ENCODE measurements at regions not wholly inside any gene's neighbourhood (a gene's known extent, or its start where the extent isn't known, plus 50 kb on each side); places are given as distances from the start of the nearest gene placed in this dataset.
"Not testable (repeated sequence)": the region's sequence is repeated elsewhere in the genome, so short reads cannot be mapped to it uniquely, and the experiment has no call there.

DNA sequence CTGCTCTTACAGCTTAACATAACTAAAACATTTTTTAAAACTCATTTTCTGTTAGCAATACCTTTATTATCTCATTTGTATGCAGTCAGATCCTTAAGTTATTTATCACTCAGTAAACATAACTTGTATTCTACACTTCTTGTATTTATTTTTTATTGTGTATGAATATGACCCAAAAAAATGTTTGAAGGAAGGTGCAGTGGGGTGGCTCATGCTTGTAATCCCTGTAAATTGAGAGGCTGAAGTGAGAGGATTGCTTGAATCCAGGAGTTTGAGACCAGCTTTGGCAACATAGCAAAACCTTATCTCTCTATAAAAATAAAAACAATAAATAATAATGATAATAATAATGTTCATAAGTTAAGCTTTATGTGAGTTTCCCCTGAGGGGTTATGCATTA is 1004.8 kb downstream of the SLITRK5 start:
- in situ Hi-C loops (cut with HindIII; ENCODE audit: low pct_ligation_motif_present, low pct_unique_long_range_greater_than_20kb, low sequenced_read_pairs) = no loop called here
- DNase-seq = no peak

DNA sequence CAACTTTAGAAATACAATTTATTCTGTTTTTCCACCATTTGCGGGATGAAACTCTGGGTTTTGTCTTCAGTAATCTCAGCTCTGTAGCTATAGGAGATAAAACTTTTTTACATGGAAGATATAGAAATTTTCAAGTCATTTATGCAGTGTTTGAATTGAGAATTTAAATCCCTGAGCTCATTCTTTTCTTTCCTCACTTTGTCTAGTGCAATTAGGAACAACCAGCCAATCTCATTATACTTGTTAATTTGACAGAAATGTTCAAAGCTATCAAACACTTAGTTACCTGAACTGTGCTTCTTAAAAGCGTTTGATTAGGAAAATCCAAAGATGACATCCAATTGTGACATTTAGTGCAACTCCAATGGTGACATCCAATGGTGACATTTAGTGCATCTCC is 1014.3 kb downstream of the SLITRK5 start:
- no peak for DNase-seq
- in situ Hi-C loops (cut with HindIII; ENCODE audit: low pct_ligation_motif_present, low pct_unique_long_range_greater_than_20kb, low sequenced_read_pairs) = no loop called here

DNA sequence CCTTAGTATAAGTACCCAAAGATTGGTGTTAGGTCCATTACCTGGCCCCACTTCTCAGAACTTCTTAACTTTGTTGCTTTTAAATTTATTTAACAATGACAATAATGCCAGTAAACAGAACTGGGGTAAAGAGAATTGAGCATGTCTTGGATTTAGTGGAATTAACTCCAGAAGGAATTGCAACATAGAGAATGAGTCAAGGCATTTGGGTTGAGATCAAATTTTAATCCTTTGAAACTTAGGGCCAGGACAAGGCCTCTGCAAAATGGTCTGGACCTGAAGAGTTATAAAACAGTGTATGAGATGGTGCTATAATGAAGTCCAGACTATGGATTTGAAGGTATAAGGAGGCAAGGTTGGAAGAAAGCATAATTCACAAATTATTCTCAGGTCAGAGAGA is 1030.4 kb downstream of the SLITRK5 start:
- in situ Hi-C loops (cut with HindIII; ENCODE audit: low pct_ligation_motif_present, low pct_unique_long_range_greater_than_20kb, low sequenced_read_pairs) = no loop called here
- no peak for DNase-seq

DNA sequence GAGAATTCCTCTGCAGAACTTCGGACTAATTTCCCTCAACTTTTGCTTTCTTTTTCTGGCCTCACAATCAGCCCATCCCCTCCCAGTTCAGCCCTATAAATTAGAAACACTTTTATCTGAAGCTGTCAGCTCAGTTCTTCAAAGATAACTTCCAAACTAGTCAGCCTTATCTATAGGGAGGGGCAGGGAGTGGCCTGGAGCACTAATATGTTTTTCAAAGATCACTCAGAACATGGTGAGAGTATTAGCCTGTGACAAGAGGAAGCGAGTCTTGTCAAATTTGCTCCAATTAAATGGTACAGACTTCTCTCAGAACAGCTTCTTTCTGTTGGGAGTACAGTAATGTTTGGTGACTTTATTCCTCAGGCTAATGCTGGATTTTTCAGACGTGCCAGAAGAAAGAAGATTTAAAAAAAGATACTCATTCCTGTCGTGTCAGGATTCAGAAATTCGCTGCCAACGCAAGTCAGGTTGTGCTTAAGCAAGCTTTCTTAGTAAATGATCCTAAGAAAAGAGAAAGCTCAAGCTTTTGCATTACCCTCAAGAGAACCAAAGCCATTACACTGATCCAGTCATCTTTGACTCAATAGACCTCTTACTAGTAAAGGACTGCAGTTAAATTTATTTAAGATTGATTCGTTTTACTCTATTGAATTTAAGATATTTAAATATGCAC is 1033.6 kb downstream of the SLITRK5 start:
- in situ Hi-C loops (cut with HindIII; ENCODE audit: low pct_ligation_motif_present, low pct_unique_long_range_greater_than_20kb, low sequenced_read_pairs) = no loop called here
- DNase-seq = no peak

DNA sequence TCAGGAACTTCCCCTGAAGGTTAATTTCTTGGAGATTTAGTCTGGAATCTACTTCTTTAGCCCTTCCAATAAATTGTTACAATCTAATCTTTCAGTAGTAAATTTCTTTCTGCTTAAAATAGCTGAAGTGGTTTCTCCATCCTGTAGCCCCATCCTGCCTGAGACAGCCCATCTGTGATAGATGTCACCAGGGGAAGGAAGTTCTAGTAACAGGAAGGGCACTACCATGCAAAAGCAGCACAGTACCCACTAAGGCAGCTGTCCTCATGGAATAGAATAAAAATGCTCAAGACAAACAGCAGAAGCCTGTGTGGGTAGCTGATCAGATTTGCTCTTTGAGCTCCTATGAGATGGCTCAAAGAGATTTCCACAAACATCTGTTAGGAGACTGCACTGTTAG is 1036.5 kb downstream of the SLITRK5 start:
- in situ Hi-C loops (cut with HindIII; ENCODE audit: low pct_ligation_motif_present, low pct_unique_long_range_greater_than_20kb, low sequenced_read_pairs) = no loop called here
- DNase-seq = no peak

DNA sequence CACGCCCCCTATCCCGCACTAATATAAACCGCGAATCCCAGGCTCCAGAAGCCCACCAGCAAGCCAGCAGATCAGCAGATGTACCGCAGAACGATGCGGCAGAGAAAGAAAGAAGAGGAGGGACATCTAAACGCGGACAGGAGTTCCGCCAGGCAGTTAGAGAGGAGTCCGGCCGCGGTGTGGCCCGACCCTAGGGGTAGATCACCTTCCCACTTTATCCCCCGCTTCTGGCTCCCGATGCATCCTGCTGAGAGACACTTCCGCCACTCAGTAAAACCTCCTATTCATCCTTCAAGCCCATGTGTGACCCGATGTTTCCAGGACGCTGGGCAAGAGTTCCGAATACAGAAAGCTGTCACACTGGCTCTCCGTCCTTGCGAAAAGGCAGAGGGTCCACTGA is 1046.8 kb downstream of the SLITRK5 start:
- no peak for DNase-seq

DNA sequence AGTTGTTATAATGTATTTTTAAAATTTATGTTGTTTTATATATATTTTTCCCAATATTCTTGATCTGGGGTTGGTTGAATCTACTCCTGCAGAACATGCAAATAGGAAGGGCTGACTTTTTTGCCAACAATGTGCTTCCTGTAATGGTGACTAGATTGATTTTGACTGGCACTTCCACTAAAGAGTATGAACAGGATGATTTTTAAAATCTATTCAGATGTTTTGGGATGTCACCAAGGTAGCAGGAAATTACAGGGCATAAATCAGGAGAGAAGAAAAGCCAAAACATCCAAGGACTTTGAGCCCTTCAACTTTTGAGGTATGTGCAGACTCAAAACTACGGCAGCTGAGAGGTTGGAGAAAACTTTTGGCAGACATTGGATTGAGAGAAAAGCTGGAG is 1047.6 kb downstream of the SLITRK5 start:
- in situ Hi-C loops (cut with HindIII; ENCODE audit: low pct_ligation_motif_present, low pct_unique_long_range_greater_than_20kb, low sequenced_read_pairs) = no loop called here
- no peak for DNase-seq

More for the DNA sequence above, 1046.8 kb downstream of the SLITRK5 start:
- in situ Hi-C loops (cut with HindIII; ENCODE audit: low pct_ligation_motif_present, low pct_unique_long_range_greater_than_20kb, low sequenced_read_pairs) = no loop called here

DNA sequence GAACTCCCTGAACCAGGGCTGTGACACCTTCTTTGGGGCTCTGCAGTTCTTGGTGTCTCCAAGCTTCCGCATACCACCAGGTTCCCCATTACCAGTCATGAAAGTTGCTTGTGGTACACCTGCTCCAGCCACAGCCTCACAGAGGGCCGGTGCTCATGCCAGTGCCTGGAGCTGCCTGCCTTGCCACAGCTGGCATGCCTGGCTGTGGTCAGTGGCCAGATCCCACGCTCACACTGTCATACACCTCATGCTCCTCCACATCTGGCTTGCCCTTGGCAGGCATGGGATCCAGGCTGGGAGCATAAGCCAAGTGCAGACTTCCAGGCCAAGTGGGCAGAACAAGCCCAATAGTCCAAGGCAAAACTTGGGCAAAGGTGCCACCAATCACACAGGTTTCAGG is 1054.9 kb downstream of the SLITRK5 start:
- no peak for DNase-seq
- in situ Hi-C loops (cut with HindIII; ENCODE audit: low pct_ligation_motif_present, low pct_unique_long_range_greater_than_20kb, low sequenced_read_pairs) = no loop called here

DNA sequence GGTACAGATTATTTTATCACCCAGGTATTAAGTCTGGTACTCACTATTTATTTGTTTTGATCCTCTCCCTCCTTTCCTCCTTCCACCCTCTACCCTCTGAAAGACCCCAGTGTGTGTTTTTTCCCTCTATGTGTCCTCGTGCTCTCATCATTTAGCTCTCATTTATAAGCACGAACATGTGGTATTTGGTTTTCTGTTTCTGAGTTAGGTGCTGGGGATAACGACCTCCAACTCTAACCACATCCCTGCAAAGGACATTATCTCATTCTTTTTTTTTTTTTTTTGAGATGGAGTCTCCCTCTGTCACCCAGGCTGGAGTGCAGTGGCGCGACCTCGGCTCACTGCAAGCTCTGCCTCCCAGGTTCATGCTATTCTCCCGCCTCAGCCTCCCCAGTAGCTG is 1056.1 kb downstream of the SLITRK5 start:
- DNase-seq; in situ Hi-C loops (cut with HindIII; ENCODE audit: low pct_ligation_motif_present, low pct_unique_long_range_greater_than_20kb, low sequenced_read_pairs): not testable (repeated sequence)

DNA sequence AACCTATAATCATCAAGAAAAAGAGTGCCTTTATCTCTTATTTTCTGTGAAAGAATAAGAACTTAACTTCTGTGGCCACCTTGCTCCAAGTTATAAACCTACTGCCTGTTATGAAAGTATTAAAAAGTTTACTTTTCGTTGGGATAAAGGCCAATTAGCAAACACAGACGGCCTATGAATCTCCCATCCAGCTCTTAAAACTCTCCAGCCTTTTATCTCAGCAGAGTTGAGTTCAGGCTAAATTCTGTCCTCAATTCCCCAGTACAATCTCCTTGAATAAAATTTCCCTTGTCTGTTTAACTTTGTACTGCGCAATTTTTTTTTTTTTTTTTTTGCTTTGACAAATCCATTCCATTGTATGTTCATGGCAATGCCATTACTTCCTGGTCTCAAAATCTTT is 1058.4 kb downstream of the SLITRK5 start:
- no peak for DNase-seq
- in situ Hi-C loops (cut with HindIII; ENCODE audit: low pct_ligation_motif_present, low pct_unique_long_range_greater_than_20kb, low sequenced_read_pairs) = no loop called here

DNA sequence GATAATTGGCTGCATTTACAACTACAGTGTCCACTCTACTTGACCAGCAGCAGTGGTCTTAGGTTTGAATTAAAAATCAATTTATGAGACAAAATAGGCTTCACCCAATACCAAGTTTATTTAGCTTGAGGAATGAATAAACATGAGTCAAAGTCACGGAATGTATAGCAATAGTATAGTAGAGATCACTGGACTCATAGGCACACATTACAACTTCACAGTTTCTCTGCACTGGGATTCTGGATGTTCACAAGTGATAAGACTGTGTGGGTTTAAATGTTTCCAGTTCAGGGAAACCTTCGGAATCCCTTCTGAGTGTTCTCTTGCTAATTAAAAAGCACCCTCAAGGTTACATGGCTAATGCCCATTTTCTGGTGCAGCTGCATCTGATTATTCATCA is 1064.9 kb downstream of the SLITRK5 start:
- in situ Hi-C loops (cut with HindIII; ENCODE audit: low pct_ligation_motif_present, low pct_unique_long_range_greater_than_20kb, low sequenced_read_pairs) = no loop called here
- no peak for DNase-seq

DNA sequence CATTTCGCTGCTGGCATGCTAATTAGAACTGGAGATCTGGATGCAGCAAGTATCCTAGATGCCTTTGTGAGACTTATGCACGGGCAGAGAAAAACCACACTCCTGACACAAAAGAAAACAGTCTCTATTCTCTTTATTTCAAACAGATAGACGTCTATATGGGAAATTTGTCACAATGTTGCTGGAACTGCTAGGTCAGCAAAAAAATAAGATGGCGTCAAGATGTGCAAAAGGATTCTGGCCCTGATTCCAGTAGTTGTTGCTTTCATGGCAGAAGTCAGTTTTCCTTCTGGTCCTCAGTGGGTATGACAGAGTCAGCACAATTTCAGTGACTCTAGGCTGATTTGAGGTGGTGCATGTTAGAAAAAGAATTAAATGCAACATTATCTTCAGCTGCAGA is 1068.0 kb downstream of the SLITRK5 start:
- in situ Hi-C loops (cut with HindIII; ENCODE audit: low pct_ligation_motif_present, low pct_unique_long_range_greater_than_20kb, low sequenced_read_pairs) = no loop called here
- no peak for DNase-seq

DNA sequence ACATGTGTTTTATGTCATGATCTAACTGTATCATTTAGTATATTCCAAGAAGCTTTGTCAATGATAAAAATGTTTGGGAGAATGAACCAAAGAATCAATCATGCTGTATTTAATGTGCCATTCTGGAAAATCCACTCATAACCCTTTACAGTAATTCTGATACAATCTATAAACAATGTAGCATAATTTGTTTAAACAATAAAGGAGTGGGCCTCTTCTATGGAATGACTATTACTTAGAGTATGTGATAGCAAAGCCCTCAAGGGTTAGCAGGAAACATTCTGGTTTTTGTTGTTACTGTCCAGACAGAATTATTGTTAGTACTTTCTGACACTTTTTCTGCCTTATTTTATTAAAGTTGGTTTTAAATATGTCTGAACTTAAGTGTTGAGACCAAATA is 1073.1 kb downstream of the SLITRK5 start:
- DNase-seq = no peak
- in situ Hi-C loops (cut with HindIII; ENCODE audit: low pct_ligation_motif_present, low pct_unique_long_range_greater_than_20kb, low sequenced_read_pairs) = no loop called here

DNA sequence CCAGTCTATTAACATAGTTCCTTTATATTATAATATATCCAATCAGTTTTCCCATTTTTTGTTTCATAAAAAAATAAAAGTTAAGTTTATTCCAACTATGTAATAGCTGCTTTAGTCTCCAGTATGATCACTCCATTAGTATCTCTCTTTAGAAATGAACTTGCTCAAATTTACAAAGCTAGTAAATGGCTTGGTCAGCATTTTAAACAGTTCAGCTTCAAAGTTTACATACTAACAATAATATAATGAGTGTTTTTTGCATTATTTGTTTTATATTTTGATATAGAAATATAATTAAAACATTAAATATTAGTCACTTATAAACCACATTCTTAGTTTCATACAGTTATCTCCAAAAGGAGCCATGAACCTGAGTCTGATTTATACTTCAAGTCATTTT is 1073.8 kb downstream of the SLITRK5 start:
- in situ Hi-C loops (cut with HindIII; ENCODE audit: low pct_ligation_motif_present, low pct_unique_long_range_greater_than_20kb, low sequenced_read_pairs) = no loop called here

DNA sequence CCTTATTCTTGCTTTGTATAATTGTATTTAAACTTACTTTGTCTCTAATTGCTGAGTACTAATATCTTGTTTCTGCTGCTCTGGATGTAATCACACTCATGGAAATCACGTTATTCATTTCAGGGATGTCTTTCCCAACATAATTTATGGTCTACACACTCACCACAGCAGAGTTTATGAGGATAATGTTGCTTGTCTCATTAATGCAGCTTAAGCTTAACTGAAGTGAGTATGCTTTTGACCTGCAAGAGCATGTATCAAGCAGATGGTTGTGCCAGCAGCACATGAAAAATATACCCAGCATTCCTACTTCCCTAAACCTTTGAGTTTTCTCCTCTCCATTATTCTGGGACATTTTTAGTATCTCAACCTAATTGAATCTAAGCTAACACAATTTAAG is 1080.9 kb downstream of the SLITRK5 start:
- in situ Hi-C loops (cut with HindIII; ENCODE audit: low pct_ligation_motif_present, low pct_unique_long_range_greater_than_20kb, low sequenced_read_pairs) = no loop called here
- no peak for DNase-seq

More for the DNA sequence above, 1073.8 kb downstream of the SLITRK5 start:
- DNase-seq = no peak

DNA sequence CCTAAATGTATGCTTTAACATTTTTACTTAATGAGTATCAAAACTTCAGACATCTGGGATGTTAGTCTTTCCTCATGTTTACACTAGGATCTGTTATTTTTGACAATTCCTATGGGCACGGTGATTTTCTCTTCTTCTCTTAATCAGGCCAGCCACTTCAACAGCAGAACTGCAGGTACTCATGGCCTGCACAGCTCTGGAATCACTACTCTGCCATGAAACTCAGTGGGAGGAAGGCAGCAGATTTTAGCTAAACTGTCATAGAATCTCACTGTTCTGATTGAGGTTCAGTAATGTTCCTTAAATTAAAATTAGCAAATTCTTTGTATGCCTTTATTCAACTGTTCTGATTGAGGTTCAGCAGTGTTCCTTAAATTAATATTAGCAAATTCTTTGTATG is 1083.0 kb downstream of the SLITRK5 start:
- in situ Hi-C loops (cut with HindIII; ENCODE audit: low pct_ligation_motif_present, low pct_unique_long_range_greater_than_20kb, low sequenced_read_pairs) = no loop called here
- no peak for DNase-seq

DNA sequence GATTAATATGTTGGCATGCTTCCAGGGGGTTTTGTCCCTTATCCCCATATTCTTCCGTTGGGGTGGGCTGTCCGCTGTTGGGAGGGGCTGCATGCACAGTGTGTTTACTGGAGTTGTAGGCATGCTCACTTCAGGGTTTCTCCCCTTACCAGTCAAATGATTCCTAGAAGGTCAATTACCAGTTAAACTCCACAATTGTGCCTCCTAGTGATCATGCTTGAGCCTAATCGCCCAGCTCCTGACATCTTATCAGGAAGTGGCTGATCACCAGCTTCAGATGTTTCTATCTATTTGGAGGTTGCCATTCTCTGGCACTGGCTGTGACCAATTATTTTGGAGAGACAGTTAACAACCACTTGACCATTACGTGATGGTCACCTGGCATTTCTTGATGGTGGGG is 1090.0 kb downstream of the SLITRK5 start:
- DNase-seq = no peak
- in situ Hi-C loops (cut with HindIII; ENCODE audit: low pct_ligation_motif_present, low pct_unique_long_range_greater_than_20kb, low sequenced_read_pairs) = no loop called here

DNA sequence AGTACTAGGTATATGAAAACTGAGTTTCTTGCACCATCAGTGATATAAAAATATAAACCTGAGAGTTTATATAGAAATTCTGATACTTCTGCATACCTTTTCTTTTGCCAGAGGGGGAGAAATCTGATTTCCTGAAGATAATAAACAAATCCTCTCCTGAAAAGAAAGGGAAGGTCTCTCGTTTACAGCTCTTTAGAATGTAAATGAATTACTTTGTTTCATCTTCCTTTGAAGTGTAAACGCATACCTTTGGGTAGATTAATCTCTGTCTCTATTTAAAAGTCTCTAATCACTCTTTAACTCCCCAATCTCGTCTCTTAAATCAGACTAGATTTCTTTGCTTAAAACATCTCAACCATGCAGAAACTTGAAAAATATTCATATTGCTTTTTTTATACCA is 1092.9 kb downstream of the SLITRK5 start:
- in situ Hi-C loops (cut with HindIII; ENCODE audit: low pct_ligation_motif_present, low pct_unique_long_range_greater_than_20kb, low sequenced_read_pairs) = no loop called here
- no peak for DNase-seq

DNA sequence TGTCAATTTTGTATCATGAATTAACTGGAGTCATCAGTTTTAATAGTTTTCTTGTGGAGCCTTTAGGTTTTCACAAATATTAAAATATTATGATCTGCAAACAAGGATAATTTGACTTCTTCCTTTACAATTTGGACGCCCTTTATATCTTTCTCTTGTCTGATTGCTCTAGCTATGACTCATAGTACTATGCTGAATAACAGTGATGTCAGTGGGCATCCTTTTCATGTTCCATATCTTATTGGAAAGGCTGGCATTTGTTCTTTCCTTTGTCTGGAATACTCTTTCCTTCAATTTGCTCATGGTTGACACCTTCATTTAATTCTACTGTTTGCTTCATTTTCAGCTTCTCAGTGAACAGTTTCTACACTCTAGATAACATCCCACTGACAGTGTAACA is 1129.3 kb downstream of the SLITRK5 start:
- in situ Hi-C loops (cut with HindIII; ENCODE audit: low pct_ligation_motif_present, low pct_unique_long_range_greater_than_20kb, low sequenced_read_pairs) = no loop called here
- no peak for DNase-seq

DNA sequence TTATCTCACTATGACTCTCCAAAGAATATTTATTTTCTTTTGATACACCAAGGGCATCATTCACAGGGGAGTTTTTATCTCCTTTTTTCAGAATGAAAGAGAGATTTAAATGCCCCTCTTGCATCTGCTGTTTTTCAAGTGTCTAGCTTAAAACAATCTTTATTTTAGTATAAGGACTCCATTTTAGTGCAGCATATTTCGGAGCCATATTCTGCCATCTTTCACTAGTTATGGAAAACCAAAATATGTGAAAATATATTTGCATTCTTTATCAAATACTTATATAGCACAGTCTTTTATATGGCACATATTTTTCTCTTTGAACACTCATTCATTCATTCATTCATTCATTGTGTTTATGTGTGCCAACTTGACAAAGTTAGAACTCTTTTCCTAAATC is 1130.2 kb downstream of the SLITRK5 start:
- in situ Hi-C loops (cut with HindIII; ENCODE audit: low pct_ligation_motif_present, low pct_unique_long_range_greater_than_20kb, low sequenced_read_pairs) = no loop called here

DNA sequence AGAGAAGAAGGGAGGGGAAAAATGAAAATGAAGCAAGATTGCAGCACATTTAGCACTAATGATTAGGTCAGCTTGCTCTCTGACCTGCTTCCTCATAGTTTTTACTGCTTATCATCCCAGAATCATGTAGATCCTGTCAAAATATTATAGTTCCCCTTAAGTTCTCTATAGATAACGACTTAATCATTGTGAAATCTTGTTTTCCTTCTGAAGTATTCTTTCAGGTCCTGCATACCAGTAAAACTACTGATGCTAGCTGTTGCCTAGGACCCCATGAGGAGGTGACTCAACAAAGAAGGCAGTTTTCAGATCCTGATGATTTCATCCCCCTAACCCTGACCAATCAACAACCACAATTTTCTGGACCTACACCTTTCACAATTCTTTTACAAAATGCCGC is 1131.7 kb downstream of the SLITRK5 start:
- in situ Hi-C loops (cut with HindIII; ENCODE audit: low pct_ligation_motif_present, low pct_unique_long_range_greater_than_20kb, low sequenced_read_pairs) = no loop called here
- no peak for DNase-seq

More for the DNA sequence above, 1130.2 kb downstream of the SLITRK5 start:
- DNase-seq = no peak
